CD1c-positive myeloid dendritic cell (primary cell): ENCODE measurements at regions not wholly inside any gene's neighbourhood (a gene's known extent, or its start where the extent isn't known, plus 50 kb on each side); places are given as distances from the start of the nearest gene placed in this dataset.
"Not testable (repeated sequence)": the region's sequence is repeated elsewhere in the genome, so short reads cannot be mapped to it uniquely, and the experiment has no call there.

ENCODE experiments used
- DNase-seq: peaks from one replicate; pipeline ENCODE4 v3.0.0-alpha.2; 2016; ENCODE audit errors: extremely low spot score

- no peak for DNase-seq
These were observed 376.9 kb upstream of the GRAMD2B start for GRCh38 chr5:126046318-126046717.

GRCh38 chr5:126046846-126047571, 376.2 kb upstream of the GRAMD2B start:
- DNase-seq, result no peak

GRCh38 chr5:126052120-126052519, 371.1 kb upstream of the GRAMD2B start:
- DNase-seq, result no peak

- no peak for DNase-seq
These were observed 370.4 kb upstream of the GRAMD2B start for GRCh38 chr5:126052791-126053190.

- no peak for DNase-seq
These were observed 369.6 kb upstream of the GRAMD2B start for GRCh38 chr5:126053630-126054029.

- no peak for DNase-seq
These were observed 368.4 kb upstream of the GRAMD2B start for GRCh38 chr5:126054577-126055347.

- no peak for DNase-seq
These were observed 367.9 kb upstream of the GRAMD2B start for GRCh38 chr5:126055348-126055729.

GRCh38 chr5:126056352-126056751, 366.9 kb upstream of the GRAMD2B start:
- no peak for DNase-seq

GRCh38 chr5:126056851-126057622, 366.2 kb upstream of the GRAMD2B start:
- DNase-seq, result no peak

GRCh38 chr5:126058392-126058791, 364.8 kb upstream of the GRAMD2B start:
- DNase-seq, result not testable (repeated sequence)

- no peak for DNase-seq
These were observed 360.6 kb upstream of the GRAMD2B start for GRCh38 chr5:126062398-126063221.

GRCh38 chr5:126065061-126065460, 358.1 kb upstream of the GRAMD2B start:
- DNase-seq, result no peak

GRCh38 chr5:126066836-126067235, 356.4 kb upstream of the GRAMD2B start:
- DNase-seq, result no peak

GRCh38 chr5:126067404-126067803, 355.8 kb upstream of the GRAMD2B start:
- no peak for DNase-seq

- DNase-seq, result no peak
These were observed 353.9 kb upstream of the GRAMD2B start for GRCh38 chr5:126069329-126069728.

GRCh38 chr5:126070481-126070880, 352.7 kb upstream of the GRAMD2B start:
- no peak for DNase-seq

GRCh38 chr5:126074538-126074937, 348.7 kb upstream of the GRAMD2B start:
- no peak for DNase-seq

GRCh38 chr5:126079266-126079665, 343.9 kb upstream of the GRAMD2B start:
- DNase-seq, result no peak

- DNase-seq, result no peak
These were observed 342.0 kb upstream of the GRAMD2B start for GRCh38 chr5:126081209-126081608.

- no peak for DNase-seq
These were observed 330.2 kb upstream of the GRAMD2B start for GRCh38 chr5:126093041-126093440.

- no peak for DNase-seq
These were observed 329.5 kb upstream of the GRAMD2B start for GRCh38 chr5:126093718-126094117.

GRCh38 chr5:126094991-126095390, 328.2 kb upstream of the GRAMD2B start:
- DNase-seq, result no peak
